ENCODE measurements at regions not wholly inside any gene's neighbourhood (a gene's known extent, or its start where the extent isn't known, plus 50 kb on each side); places are given as distances from the start of the nearest gene placed in this dataset.
"Not testable (repeated sequence)": the region's sequence is repeated elsewhere in the genome, so short reads cannot be mapped to it uniquely, and the experiment has no call there.

GRCh38 chr6:94851329-94851728 is 726.0 kb upstream of the MANEA start:
- not testable (repeated sequence) for H3K79me1 ChIP-seq (ENCODE audit: low read length); H3K14ac ChIP-seq (ENCODE audit: low read length); H3K27me3 ChIP-seq (ENCODE audit: insufficient read depth, low read length); H2AFZ ChIP-seq (ENCODE audit: insufficient read depth, low read length, poor library complexity); H3K9ac ChIP-seq (ENCODE audit: low read length); H3K9me3 ChIP-seq (ENCODE audit: insufficient read depth, low read depth, low read length); H2AK5ac ChIP-seq (ENCODE audit: low read length); H3K27ac ChIP-seq (ENCODE audit: low read depth, low read length); H3K79me2 ChIP-seq (ENCODE audit: control insufficient read depth, insufficient read depth, low read length, poor library complexity); H2BK12ac ChIP-seq (ENCODE audit: low read length); H4K8ac ChIP-seq (ENCODE audit: low read depth, low read length); H3K4me2 ChIP-seq (ENCODE audit: low read length); H4K12ac ChIP-seq (ENCODE audit: low read depth, low read length); H3K4ac ChIP-seq (ENCODE audit: low read depth, low read length); DNase-seq; H3K4me1 ChIP-seq (ENCODE audit: control insufficient read depth in 1 of 2, insufficient read depth in 2 of 2, low read length in 2 of 2); H3K18ac ChIP-seq (ENCODE audit: low read length); H3K23ac ChIP-seq (ENCODE audit: low read length); H4K91ac ChIP-seq (ENCODE audit: low read depth, low read length); H2BK5ac ChIP-seq (ENCODE audit: low read depth, low read length, poor library complexity); H3K36me3 ChIP-seq (ENCODE audit: control insufficient read depth in 1 of 2, insufficient read depth in 2 of 2, low read length in 2 of 2); H2BK120ac ChIP-seq (ENCODE audit: insufficient read depth, low read length, poor library complexity); H3K4me3 ChIP-seq (ENCODE audit: low read depth, low read length)
- no CpG with 5 or more reads among the region's 8 CpGs for WGBS (ENCODE audit: extremely low coverage, insufficient coverage, insufficient read length)

- Histone ChIP-seq H2AFZ (ENCODE audit: insufficient read depth, low read length, poor library complexity) (no peak overlapping the region), H3K4me3 (ENCODE audit: low read depth, low read length) (no peak overlapping the region), H2BK5ac (ENCODE audit: low read depth, low read length, poor library complexity) (no peak overlapping the region), H3K36me3 (ENCODE audit: control insufficient read depth in 1 of 2, insufficient read depth in 2 of 2, low read length in 2 of 2) (no peaks in the 10 kb centered on the region), H3K27ac (ENCODE audit: low read depth, low read length) (no peak overlapping the region), H3K27me3 (ENCODE audit: insufficient read depth, low read length) (no peaks in the 10 kb centered on the region), H3K79me2 (ENCODE audit: control insufficient read depth, insufficient read depth, low read length, poor library complexity) (no peaks in the 10 kb centered on the region), H3K4ac (ENCODE audit: low read depth, low read length) (no peak overlapping the region), H3K4me1 (ENCODE audit: control insufficient read depth in 1 of 2, insufficient read depth in 2 of 2, low read length in 2 of 2) (no peaks in the 10 kb centered on the region), H3K23ac (ENCODE audit: low read length) (no peak overlapping the region), H4K91ac (ENCODE audit: low read depth, low read length) (no peak overlapping the region), H4K12ac (ENCODE audit: low read depth, low read length) (no peak overlapping the region), H3K9me3 (ENCODE audit: insufficient read depth, low read depth, low read length) (no peaks in the 10 kb centered on the region), H4K8ac (ENCODE audit: low read depth, low read length) (no peak overlapping the region), H3K9ac (ENCODE audit: low read length) (no peak overlapping the region), H3K18ac (ENCODE audit: low read length) (no peak overlapping the region), H2AK5ac (ENCODE audit: low read length) (no peak overlapping the region), H3K14ac (ENCODE audit: low read length) (no peak overlapping the region), H3K4me2 (ENCODE audit: low read length) (no peak overlapping the region), H2BK120ac (ENCODE audit: insufficient read depth, low read length, poor library complexity) (no peak overlapping the region), H2BK12ac (ENCODE audit: low read length) (no peak overlapping the region), H3K79me1 (ENCODE audit: low read length) (no peaks in the 10 kb centered on the region)
- WGBS (ENCODE audit: extremely low coverage, insufficient coverage, insufficient read length): no CpG with 5 or more reads among the region's 1 CpG
- DNase-seq: no peak
These were observed 731.6 kb upstream of the MANEA start for GRCh38 chr6:94845742-94846141.

- H2AFZ ChIP-seq (ENCODE audit: insufficient read depth, low read length, poor library complexity): no peak overlapping the region
- H3K4me3 ChIP-seq (ENCODE audit: low read depth, low read length): no peak overlapping the region
- H4K8ac ChIP-seq (ENCODE audit: low read depth, low read length): no peak overlapping the region
- no peak overlapping the region for H2AK5ac ChIP-seq (ENCODE audit: low read length)
- H3K14ac ChIP-seq (ENCODE audit: low read length): no peak overlapping the region
- no peak for DNase-seq
- H3K27me3 ChIP-seq (ENCODE audit: insufficient read depth, low read length): no peaks in the 10 kb centered on the region
- H4K91ac ChIP-seq (ENCODE audit: low read depth, low read length): no peak overlapping the region
- no peak overlapping the region for H3K4me2 ChIP-seq (ENCODE audit: low read length)
- H3K27ac ChIP-seq (ENCODE audit: low read depth, low read length): no peak overlapping the region
- H2BK120ac ChIP-seq (ENCODE audit: insufficient read depth, low read length, poor library complexity): no peak overlapping the region
- no peaks in the 10 kb centered on the region for H3K36me3 ChIP-seq (ENCODE audit: control insufficient read depth in 1 of 2, insufficient read depth in 2 of 2, low read length in 2 of 2)
- no peak overlapping the region for H2BK5ac ChIP-seq (ENCODE audit: low read depth, low read length, poor library complexity)
- no peak overlapping the region for H3K23ac ChIP-seq (ENCODE audit: low read length)
- no peak overlapping the region for H3K9ac ChIP-seq (ENCODE audit: low read length)
- no peak overlapping the region for H4K12ac ChIP-seq (ENCODE audit: low read depth, low read length)
- H3K18ac ChIP-seq (ENCODE audit: low read length): no peak overlapping the region
- H3K79me1 ChIP-seq (ENCODE audit: low read length): no peaks in the 10 kb centered on the region
- no peak overlapping the region for H2BK12ac ChIP-seq (ENCODE audit: low read length)
- no peaks in the 10 kb centered on the region for H3K9me3 ChIP-seq (ENCODE audit: insufficient read depth, low read depth, low read length)
- no peaks in the 10 kb centered on the region for H3K79me2 ChIP-seq (ENCODE audit: control insufficient read depth, insufficient read depth, low read length, poor library complexity)
- no peaks in the 10 kb centered on the region for H3K4me1 ChIP-seq (ENCODE audit: control insufficient read depth in 1 of 2, insufficient read depth in 2 of 2, low read length in 2 of 2)
- H3K4ac ChIP-seq (ENCODE audit: low read depth, low read length): no peak overlapping the region
These were observed 742.1 kb upstream of the MANEA start for GRCh38 chr6:94835264-94835663.

GRCh38 chr6:94813806-94814205 is 763.5 kb upstream of the MANEA start:
- no peak overlapping the region for H3K9ac ChIP-seq (ENCODE audit: low read length)
- no peak overlapping the region for H4K12ac ChIP-seq (ENCODE audit: low read depth, low read length)
- H3K23ac ChIP-seq (ENCODE audit: low read length): no peak overlapping the region
- no peaks in the 10 kb centered on the region for H3K79me1 ChIP-seq (ENCODE audit: low read length)
- no peak overlapping the region for H2BK5ac ChIP-seq (ENCODE audit: low read depth, low read length, poor library complexity)
- no peak overlapping the region for H2BK12ac ChIP-seq (ENCODE audit: low read length)
- no peak overlapping the region for H3K18ac ChIP-seq (ENCODE audit: low read length)
- no peaks in the 10 kb centered on the region for H3K9me3 ChIP-seq (ENCODE audit: insufficient read depth, low read depth, low read length)
- H3K14ac ChIP-seq (ENCODE audit: low read length): no peak overlapping the region
- H4K8ac ChIP-seq (ENCODE audit: low read depth, low read length): no peak overlapping the region
- H3K4ac ChIP-seq (ENCODE audit: low read depth, low read length): no peak overlapping the region
- no peak overlapping the region for H2AFZ ChIP-seq (ENCODE audit: insufficient read depth, low read length, poor library complexity)
- no peaks in the 10 kb centered on the region for H3K36me3 ChIP-seq (ENCODE audit: control insufficient read depth in 1 of 2, insufficient read depth in 2 of 2, low read length in 2 of 2)
- no peaks in the 10 kb centered on the region for H3K79me2 ChIP-seq (ENCODE audit: control insufficient read depth, insufficient read depth, low read length, poor library complexity)
- no peak overlapping the region for H3K4me3 ChIP-seq (ENCODE audit: low read depth, low read length)
- H3K4me2 ChIP-seq (ENCODE audit: low read length): no peak overlapping the region
- no peak overlapping the region for H3K27ac ChIP-seq (ENCODE audit: low read depth, low read length)
- H2AK5ac ChIP-seq (ENCODE audit: low read length): no peak overlapping the region
- no peaks in the 10 kb centered on the region for H3K4me1 ChIP-seq (ENCODE audit: control insufficient read depth in 1 of 2, insufficient read depth in 2 of 2, low read length in 2 of 2)
- no peak overlapping the region for H2BK120ac ChIP-seq (ENCODE audit: insufficient read depth, low read length, poor library complexity)
- H4K91ac ChIP-seq (ENCODE audit: low read depth, low read length): no peak overlapping the region
- no peaks in the 10 kb centered on the region for H3K27me3 ChIP-seq (ENCODE audit: insufficient read depth, low read length)
- no peak for DNase-seq

GRCh38 chr6:94801344-94801743 is 776.0 kb upstream of the MANEA start:
- no peaks in the 10 kb centered on the region for H3K79me2 ChIP-seq (ENCODE audit: control insufficient read depth, insufficient read depth, low read length, poor library complexity)
- H3K9ac ChIP-seq (ENCODE audit: low read length): no peak overlapping the region
- no peaks in the 10 kb centered on the region for H3K36me3 ChIP-seq (ENCODE audit: control insufficient read depth in 1 of 2, insufficient read depth in 2 of 2, low read length in 2 of 2)
- no peak for DNase-seq
- H3K4me1 ChIP-seq (ENCODE audit: control insufficient read depth in 1 of 2, insufficient read depth in 2 of 2, low read length in 2 of 2): no peaks in the 10 kb centered on the region
- no peak overlapping the region for H3K4ac ChIP-seq (ENCODE audit: low read depth, low read length)
- WGBS (ENCODE audit: extremely low coverage, insufficient coverage, insufficient read length): no CpG with 5 or more reads among the region's 3 CpGs
- H3K79me1 ChIP-seq (ENCODE audit: low read length): no peaks in the 10 kb centered on the region
- H4K91ac ChIP-seq (ENCODE audit: low read depth, low read length): no peak overlapping the region
- no peak overlapping the region for H3K4me2 ChIP-seq (ENCODE audit: low read length)
- no peak overlapping the region for H3K23ac ChIP-seq (ENCODE audit: low read length)
- no peak overlapping the region for H2AK5ac ChIP-seq (ENCODE audit: low read length)
- no peak overlapping the region for H3K14ac ChIP-seq (ENCODE audit: low read length)
- no peak overlapping the region for H2AFZ ChIP-seq (ENCODE audit: insufficient read depth, low read length, poor library complexity)
- H4K8ac ChIP-seq (ENCODE audit: low read depth, low read length): no peak overlapping the region
- no peaks in the 10 kb centered on the region for H3K9me3 ChIP-seq (ENCODE audit: insufficient read depth, low read depth, low read length)
- H3K4me3 ChIP-seq (ENCODE audit: low read depth, low read length): no peak overlapping the region
- no peaks in the 10 kb centered on the region for H3K27me3 ChIP-seq (ENCODE audit: insufficient read depth, low read length)
- H2BK120ac ChIP-seq (ENCODE audit: insufficient read depth, low read length, poor library complexity): no peak overlapping the region
- H2BK5ac ChIP-seq (ENCODE audit: low read depth, low read length, poor library complexity): no peak overlapping the region
- H4K12ac ChIP-seq (ENCODE audit: low read depth, low read length): no peak overlapping the region
- H3K27ac ChIP-seq (ENCODE audit: low read depth, low read length): no peak overlapping the region
- no peak overlapping the region for H3K18ac ChIP-seq (ENCODE audit: low read length)
- H2BK12ac ChIP-seq (ENCODE audit: low read length): no peak overlapping the region

Data from trophoblast cell (in vitro differentiated cells and primary cell).